ENCODE measurements at regions not wholly inside any gene's neighbourhood (a gene's known extent, or its start where the extent isn't known, plus 50 kb on each side); places are given as distances from the start of the nearest gene placed in this dataset.
"Not testable (repeated sequence)": the region's sequence is repeated elsewhere in the genome, so short reads cannot be mapped to it uniquely, and the experiment has no call there.

DNA sequence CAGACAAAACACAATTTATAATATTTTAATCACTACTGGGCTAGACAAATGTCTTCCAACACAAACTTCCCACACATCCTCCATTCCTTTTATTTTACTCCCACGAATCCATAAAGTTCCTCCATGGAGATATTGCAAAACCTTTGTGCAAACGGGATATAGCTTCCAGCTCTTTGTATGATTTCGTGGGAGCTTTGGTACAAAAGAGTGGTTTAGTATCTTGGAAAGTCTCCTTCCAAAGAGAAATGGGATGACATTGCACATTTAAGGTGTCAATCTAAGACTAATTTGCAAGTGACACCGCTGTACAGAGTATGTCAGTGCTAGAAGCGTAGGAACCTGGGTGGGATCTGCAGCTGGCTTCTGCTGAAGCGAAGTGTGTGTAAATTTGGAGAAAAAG lies 455.2 kb upstream of the RUNX1 start:
- 0 out of 2 replicates have a peak overlapping the region, but pooled peaks have one; percentile 4 for H2AFZ ChIP-seq
- TF ChIP-seq EZH2phosphoT487 (IDR thresholded peaks at IDR 0.05; ENCODE audit: insufficient read depth, low read depth) = no peak
- no peak for TF ChIP-seq EZH2 (IDR thresholded peaks at IDR 0.05; ENCODE audit: insufficient read depth, poor library complexity, severe bottlenecking)
- no peak overlapping the region for H3K9ac ChIP-seq
- peaks cover 23% of the 10 kb centered on the region for H3K4me1 ChIP-seq (ENCODE audit: insufficient read depth)
- no peaks in the 10 kb centered on the region for H3K79me2 ChIP-seq (ENCODE audit: insufficient read depth)
- no peaks in the 10 kb centered on the region for H3K27me3 ChIP-seq (replicated peaks; ENCODE audit: insufficient read depth)
- 71 to 76% methylated on average over 6 of the region's 6 CpGs for WGBS, 2 experiments (ENCODE audit: low coverage in 1 of 2, low lambda C conversion rate in 2 of 2, missing lambda C conversion rate in 2 of 2)
- no peak for DNase-seq
- H3K4me3 ChIP-seq = no peak overlapping the region
- no peaks in the 10 kb centered on the region for H3F3A ChIP-seq (ENCODE audit: insufficient read depth)
- no peaks in the 10 kb centered on the region for H4K20me1 ChIP-seq (ENCODE audit: insufficient read depth)
- H3K9me3 ChIP-seq (ENCODE audit: low read depth) = no peaks in the 10 kb centered on the region
- H3K27ac ChIP-seq = no peak overlapping the region
- no peaks in the 10 kb centered on the region for H3K9me2 ChIP-seq (ENCODE audit: insufficient read depth)
- in situ Hi-C loops (cut with MboI) = no loop called here
- H3K4me2 ChIP-seq (ENCODE audit: unreplicated experiment) = no peak overlapping the region
- H3K36me3 ChIP-seq (ENCODE audit: low read depth) = no peaks in the 10 kb centered on the region

DNA sequence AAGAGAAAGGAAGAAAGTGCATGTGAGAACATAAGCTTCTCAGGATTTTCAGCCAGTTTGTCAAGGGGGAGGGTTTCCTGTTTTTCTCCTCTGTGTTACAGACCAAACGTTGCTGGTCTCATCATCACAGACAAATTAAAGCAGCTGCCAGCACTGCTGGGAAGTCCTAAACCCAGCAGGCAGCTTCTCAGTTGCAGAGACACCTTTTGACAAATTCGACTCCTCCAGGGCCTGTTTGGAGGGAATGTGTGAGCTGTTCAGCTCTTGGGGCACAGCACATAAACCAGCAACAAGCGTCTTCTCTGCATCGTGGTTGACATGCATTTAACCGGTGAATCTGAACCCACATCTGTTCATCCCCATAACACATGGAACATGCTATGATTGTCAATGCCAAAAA lies 454.6 kb upstream of the RUNX1 start:
- H3K4me3 ChIP-seq = no peak overlapping the region
- H3K4me1 ChIP-seq (ENCODE audit: insufficient read depth) = peaks cover 17% of the 10 kb centered on the region; the same call in 1 of the 2 replicates
- no peak overlapping the region for H3K4me2 ChIP-seq (ENCODE audit: unreplicated experiment)
- H3K9me3 ChIP-seq (ENCODE audit: low read depth) = no peaks in the 10 kb centered on the region
- no peaks in the 10 kb centered on the region for H3F3A ChIP-seq (ENCODE audit: insufficient read depth)
- in situ Hi-C loops (cut with MboI) = no loop called here
- H3K9me2 ChIP-seq (ENCODE audit: insufficient read depth) = no peaks in the 10 kb centered on the region
- H3K27me3 ChIP-seq (replicated peaks; ENCODE audit: insufficient read depth) = no peaks in the 10 kb centered on the region
- peak; percentile 25 for DNase-seq
- peak overlapping the region; percentile 4; the same call in 1 of the 2 replicates for H2AFZ ChIP-seq
- no peaks in the 10 kb centered on the region for H3K36me3 ChIP-seq (ENCODE audit: low read depth)
- H3K79me2 ChIP-seq (ENCODE audit: insufficient read depth) = no peaks in the 10 kb centered on the region
- no peak overlapping the region for H3K27ac ChIP-seq
- H4K20me1 ChIP-seq (ENCODE audit: insufficient read depth) = no peaks in the 10 kb centered on the region
- H3K9ac ChIP-seq = no peak overlapping the region
- WGBS, 2 experiments (ENCODE audit: low coverage in 1 of 2, low lambda C conversion rate in 2 of 2, missing lambda C conversion rate in 2 of 2) = 58 to 62% methylated on average over 5 of the region's 5 CpGs
- TF ChIP-seq EZH2 (IDR thresholded peaks at IDR 0.05; ENCODE audit: insufficient read depth, poor library complexity, severe bottlenecking) = no peak
- no peak for TF ChIP-seq EZH2phosphoT487 (IDR thresholded peaks at IDR 0.05; ENCODE audit: insufficient read depth, low read depth)

DNA sequence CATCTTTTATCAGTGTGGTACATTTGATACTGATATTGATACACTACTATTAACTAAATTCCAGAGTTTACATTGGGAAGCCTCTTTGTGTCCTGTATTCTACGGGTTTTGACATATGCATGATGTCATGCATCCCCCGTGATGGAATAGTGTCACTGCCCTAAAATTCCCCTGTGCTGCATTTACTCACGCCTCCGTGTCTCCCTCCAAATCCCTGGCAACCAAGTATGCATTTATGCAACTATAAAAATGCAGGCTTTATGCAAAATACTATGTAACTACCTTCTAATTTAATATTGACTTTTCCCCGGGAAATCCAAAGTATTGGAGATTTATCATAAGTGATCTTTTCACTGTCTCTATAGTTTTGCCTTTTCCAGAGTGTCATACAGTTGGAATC lies 453.7 kb upstream of the RUNX1 start:
- peaks cover 11% of the 10 kb centered on the region; the same call in 1 of the 2 replicates for H3K4me1 ChIP-seq (ENCODE audit: insufficient read depth)
- 78% methylated on average over 5 of the region's 5 CpGs for WGBS, 2 experiments (ENCODE audit: low coverage in 1 of 2, low lambda C conversion rate in 2 of 2, missing lambda C conversion rate in 2 of 2)
- H3F3A ChIP-seq (ENCODE audit: insufficient read depth) = no peaks in the 10 kb centered on the region
- H3K27me3 ChIP-seq (replicated peaks; ENCODE audit: insufficient read depth) = no peaks in the 10 kb centered on the region
- H3K27ac ChIP-seq = no peak overlapping the region
- in situ Hi-C loops (cut with MboI) = no loop called here
- no peak overlapping the region for H3K4me3 ChIP-seq
- H3K4me2 ChIP-seq (ENCODE audit: unreplicated experiment) = no peak overlapping the region
- TF ChIP-seq EZH2 (IDR thresholded peaks at IDR 0.05; ENCODE audit: insufficient read depth, poor library complexity, severe bottlenecking) = no peak
- TF ChIP-seq EZH2phosphoT487 (IDR thresholded peaks at IDR 0.05; ENCODE audit: insufficient read depth, low read depth) = no peak
- H3K9me2 ChIP-seq (ENCODE audit: insufficient read depth) = no peaks in the 10 kb centered on the region
- H4K20me1 ChIP-seq (ENCODE audit: insufficient read depth) = no peaks in the 10 kb centered on the region
- H3K9me3 ChIP-seq (ENCODE audit: low read depth) = no peaks in the 10 kb centered on the region
- no peaks in the 10 kb centered on the region for H3K36me3 ChIP-seq (ENCODE audit: low read depth)
- H3K79me2 ChIP-seq (ENCODE audit: insufficient read depth) = no peaks in the 10 kb centered on the region
- H3K9ac ChIP-seq = no peak overlapping the region
- no peak overlapping the region for H2AFZ ChIP-seq
- DNase-seq = no peak

DNA sequence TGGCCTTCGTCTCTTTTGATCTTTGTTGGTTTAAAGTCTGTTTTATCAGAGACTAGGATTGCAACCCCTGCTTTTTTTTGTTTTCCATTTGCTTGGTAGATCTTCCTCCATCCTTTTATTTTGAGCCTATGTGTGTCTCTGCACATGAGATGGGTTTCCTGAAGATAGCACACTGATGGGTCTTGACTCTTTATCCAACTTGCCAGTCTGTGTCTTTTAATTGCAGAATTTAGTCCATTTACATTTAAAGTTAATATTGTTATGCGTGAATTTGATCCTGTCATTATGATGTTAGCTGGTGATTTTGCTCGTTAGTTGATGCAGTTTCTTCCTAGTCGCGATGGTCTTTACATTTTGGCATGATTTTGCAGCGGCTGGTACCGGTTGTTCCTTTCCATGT lies 448.4 kb upstream of the RUNX1 start:
- H4K20me1 ChIP-seq (ENCODE audit: insufficient read depth); H3K9me3 ChIP-seq (ENCODE audit: low read depth); H3K4me2 ChIP-seq (ENCODE audit: unreplicated experiment); H3K27ac ChIP-seq; H3K79me2 ChIP-seq (ENCODE audit: insufficient read depth); DNase-seq; H3K4me1 ChIP-seq (ENCODE audit: insufficient read depth); H3F3A ChIP-seq (ENCODE audit: insufficient read depth); H3K9ac ChIP-seq; H2AFZ ChIP-seq; H3K27me3 ChIP-seq (replicated peaks; ENCODE audit: insufficient read depth); H3K9me2 ChIP-seq (ENCODE audit: insufficient read depth); in situ Hi-C loops (cut with MboI); H3K4me3 ChIP-seq; H3K36me3 ChIP-seq (ENCODE audit: low read depth): not testable (repeated sequence)
- 46 to 59% methylated on average over 3 to 7 of the region's 7 CpGs for WGBS, 2 experiments (ENCODE audit: low coverage in 1 of 2, low lambda C conversion rate in 2 of 2, missing lambda C conversion rate in 2 of 2)
